HepG2 (cell line): ENCODE measurements at regions not wholly inside any gene's neighbourhood (a gene's known extent, or its start where the extent isn't known, plus 50 kb on each side); places are given as distances from the start of the nearest gene placed in this dataset.

Experiments used
- DPF2 ChIP-seq: sonication (generic); formaldehyde crosslinking; IDR thresholded peaks from 2 replicates; pipeline ENCODE4 v1.4.0; 2020; ENCODE audit warnings: mild to moderate bottlenecking, low read depth, missing genetic modification reagents, borderline replicate concordance
- FOXC1 ChIP-seq: sonication (generic); formaldehyde crosslinking; IDR thresholded peaks from 2 replicates; pipeline ENCODE4 v1.8.0; 2022; ENCODE audit warnings: mild to moderate bottlenecking, missing genetic modification reagents, borderline replicate concordance
- SATB2 ChIP-seq: sonication (generic); formaldehyde crosslinking; IDR thresholded peaks from 2 replicates; pipeline ENCODE4 v1.5.0; 2020; ENCODE audit warnings: missing genetic modification reagents
- ZNF121 ChIP-seq: sonication (generic); formaldehyde crosslinking; IDR thresholded peaks from 2 replicates; pipeline ENCODE4 v1.5.0; 2020; ENCODE audit warnings: mild to moderate bottlenecking, missing genetic modification reagents
- ZNF337 ChIP-seq: sonication (generic); formaldehyde crosslinking; IDR thresholded peaks from 2 replicates; pipeline ENCODE4 v1.5.1; 2020; ENCODE audit warnings: missing genetic modification reagents, low read depth, mild to moderate bottlenecking, borderline replicate concordance
- TF ChIP-seq, protein P1 (sequence below): IDR thresholded peaks from 2 replicates; pipeline ENCODE4 v1.4.0; 2020; ENCODE audit warnings: mild to moderate bottlenecking, missing genetic modification reagents
- TF ChIP-seq, protein P2 (sequence below): sonication (generic); formaldehyde crosslinking; IDR thresholded peaks from 2 replicates; pipeline ENCODE4 v1.5.0; 2020; ENCODE audit warnings: mild to moderate bottlenecking, missing genetic modification reagents
- TF ChIP-seq, protein P3 (sequence below): sonication (generic); formaldehyde crosslinking; IDR thresholded peaks from 2 replicates; pipeline ENCODE4 v1.4.0; 2020; ENCODE audit warnings: missing genetic modification reagents
- TF ChIP-seq, protein P4 (sequence below): sonication (generic); formaldehyde crosslinking; IDR thresholded peaks from 2 replicates; pipeline ENCODE4 v1.4.0; 2020; ENCODE audit warnings: missing genetic modification reagents
- TF ChIP-seq, protein P5 (sequence below): sonication (generic); IDR thresholded peaks from 2 replicates; pipeline ENCODE4 v1.6.1; 2016; ENCODE audit warnings: low read depth, borderline replicate concordance
- TF ChIP-seq, protein P6 (sequence below): IDR thresholded peaks from 2 replicates; pipeline ENCODE4 v1.6.1; 2018; ENCODE audit warnings: missing genetic modification reagents, mild to moderate bottlenecking, missing compliant biosample characterization
- TF ChIP-seq, protein P7 (sequence below), 2 experiments: sonication (generic) in 1 of 2; formaldehyde crosslinking in 1 of 2; IDR thresholded peaks; 2 replicates each; pipeline versions ENCODE4 v1.4.0 to v1.6.1; 2018 to 2020; ENCODE audit warnings: missing genetic modification reagents in 2 of 2, borderline replicate concordance in 1 of 2, low read depth in 1 of 2, mild to moderate bottlenecking in 1 of 2, missing biosample characterization in 1 of 2

DNA sequence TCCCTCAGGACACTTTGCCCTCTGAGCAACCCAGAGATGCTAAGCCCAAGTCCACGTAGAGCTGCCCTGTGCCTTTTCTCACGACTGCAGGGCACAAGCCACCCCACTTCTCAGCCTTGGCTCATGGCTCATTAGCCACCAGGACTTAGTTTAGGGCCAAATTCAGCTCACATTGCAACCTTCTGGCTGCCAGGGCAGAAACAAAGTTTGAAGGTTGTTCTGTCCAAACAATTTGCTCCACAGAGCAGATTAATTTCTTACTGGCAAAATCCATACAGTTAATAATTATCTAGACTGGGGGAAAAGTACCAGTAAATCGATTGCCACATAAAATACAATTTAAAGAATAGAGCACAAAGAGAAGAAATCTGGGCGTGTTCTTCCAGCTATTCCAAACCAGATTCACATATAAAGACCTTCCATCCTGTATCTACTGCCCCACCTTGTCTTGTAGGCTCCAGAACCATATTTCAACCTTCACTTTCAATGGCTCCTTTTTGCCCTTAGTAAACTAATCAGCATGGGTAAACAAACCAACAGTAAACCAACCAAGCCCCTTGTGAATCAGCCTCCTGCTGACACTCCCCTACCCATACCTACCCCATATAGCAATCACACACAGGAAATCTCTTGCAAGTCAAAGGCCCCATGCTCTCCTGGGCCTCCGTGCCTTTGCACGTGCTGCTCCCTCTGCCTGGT is 101.9 kb downstream of the QRSL1 start (continued):
- TF ChIP-seq, protein P1, sequence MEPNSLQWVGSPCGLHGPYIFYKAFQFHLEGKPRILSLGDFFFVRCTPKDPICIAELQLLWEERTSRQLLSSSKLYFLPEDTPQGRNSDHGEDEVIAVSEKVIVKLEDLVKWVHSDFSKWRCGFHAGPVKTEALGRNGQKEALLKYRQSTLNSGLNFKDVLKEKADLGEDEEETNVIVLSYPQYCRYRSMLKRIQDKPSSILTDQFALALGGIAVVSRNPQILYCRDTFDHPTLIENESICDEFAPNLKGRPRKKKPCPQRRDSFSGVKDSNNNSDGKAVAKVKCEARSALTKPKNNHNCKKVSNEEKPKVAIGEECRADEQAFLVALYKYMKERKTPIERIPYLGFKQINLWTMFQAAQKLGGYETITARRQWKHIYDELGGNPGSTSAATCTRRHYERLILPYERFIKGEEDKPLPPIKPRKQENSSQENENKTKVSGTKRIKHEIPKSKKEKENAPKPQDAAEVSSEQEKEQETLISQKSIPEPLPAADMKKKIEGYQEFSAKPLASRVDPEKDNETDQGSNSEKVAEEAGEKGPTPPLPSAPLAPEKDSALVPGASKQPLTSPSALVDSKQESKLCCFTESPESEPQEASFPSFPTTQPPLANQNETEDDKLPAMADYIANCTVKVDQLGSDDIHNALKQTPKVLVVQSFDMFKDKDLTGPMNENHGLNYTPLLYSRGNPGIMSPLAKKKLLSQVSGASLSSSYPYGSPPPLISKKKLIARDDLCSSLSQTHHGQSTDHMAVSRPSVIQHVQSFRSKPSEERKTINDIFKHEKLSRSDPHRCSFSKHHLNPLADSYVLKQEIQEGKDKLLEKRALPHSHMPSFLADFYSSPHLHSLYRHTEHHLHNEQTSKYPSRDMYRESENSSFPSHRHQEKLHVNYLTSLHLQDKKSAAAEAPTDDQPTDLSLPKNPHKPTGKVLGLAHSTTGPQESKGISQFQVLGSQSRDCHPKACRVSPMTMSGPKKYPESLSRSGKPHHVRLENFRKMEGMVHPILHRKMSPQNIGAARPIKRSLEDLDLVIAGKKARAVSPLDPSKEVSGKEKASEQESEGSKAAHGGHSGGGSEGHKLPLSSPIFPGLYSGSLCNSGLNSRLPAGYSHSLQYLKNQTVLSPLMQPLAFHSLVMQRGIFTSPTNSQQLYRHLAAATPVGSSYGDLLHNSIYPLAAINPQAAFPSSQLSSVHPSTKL (CRISPR knock-in tag), result peak; percentile 63
- TF ChIP-seq, protein P2, sequence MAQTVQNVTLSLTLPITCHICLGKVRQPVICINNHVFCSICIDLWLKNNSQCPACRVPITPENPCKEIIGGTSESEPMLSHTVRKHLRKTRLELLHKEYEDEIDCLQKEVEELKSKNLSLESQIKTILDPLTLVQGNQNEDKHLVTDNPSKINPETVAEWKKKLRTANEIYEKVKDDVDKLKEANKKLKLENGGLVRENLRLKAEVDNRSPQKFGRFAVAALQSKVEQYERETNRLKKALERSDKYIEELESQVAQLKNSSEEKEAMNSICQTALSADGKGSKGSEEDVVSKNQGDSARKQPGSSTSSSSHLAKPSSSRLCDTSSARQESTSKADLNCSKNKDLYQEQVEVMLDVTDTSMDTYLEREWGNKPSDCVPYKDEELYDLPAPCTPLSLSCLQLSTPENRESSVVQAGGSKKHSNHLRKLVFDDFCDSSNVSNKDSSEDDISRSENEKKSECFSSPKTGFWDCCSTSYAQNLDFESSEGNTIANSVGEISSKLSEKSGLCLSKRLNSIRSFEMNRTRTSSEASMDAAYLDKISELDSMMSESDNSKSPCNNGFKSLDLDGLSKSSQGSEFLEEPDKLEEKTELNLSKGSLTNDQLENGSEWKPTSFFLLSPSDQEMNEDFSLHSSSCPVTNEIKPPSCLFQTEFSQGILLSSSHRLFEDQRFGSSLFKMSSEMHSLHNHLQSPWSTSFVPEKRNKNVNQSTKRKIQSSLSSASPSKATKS (CRISPR knock-in tag), result peak; percentile 37; the same call in 1 of the 2 replicates
- TF ChIP-seq, protein P3, sequence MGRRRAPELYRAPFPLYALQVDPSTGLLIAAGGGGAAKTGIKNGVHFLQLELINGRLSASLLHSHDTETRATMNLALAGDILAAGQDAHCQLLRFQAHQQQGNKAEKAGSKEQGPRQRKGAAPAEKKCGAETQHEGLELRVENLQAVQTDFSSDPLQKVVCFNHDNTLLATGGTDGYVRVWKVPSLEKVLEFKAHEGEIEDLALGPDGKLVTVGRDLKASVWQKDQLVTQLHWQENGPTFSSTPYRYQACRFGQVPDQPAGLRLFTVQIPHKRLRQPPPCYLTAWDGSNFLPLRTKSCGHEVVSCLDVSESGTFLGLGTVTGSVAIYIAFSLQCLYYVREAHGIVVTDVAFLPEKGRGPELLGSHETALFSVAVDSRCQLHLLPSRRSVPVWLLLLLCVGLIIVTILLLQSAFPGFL (CRISPR knock-in tag), result no peak
- TF ChIP-seq, protein P4, sequence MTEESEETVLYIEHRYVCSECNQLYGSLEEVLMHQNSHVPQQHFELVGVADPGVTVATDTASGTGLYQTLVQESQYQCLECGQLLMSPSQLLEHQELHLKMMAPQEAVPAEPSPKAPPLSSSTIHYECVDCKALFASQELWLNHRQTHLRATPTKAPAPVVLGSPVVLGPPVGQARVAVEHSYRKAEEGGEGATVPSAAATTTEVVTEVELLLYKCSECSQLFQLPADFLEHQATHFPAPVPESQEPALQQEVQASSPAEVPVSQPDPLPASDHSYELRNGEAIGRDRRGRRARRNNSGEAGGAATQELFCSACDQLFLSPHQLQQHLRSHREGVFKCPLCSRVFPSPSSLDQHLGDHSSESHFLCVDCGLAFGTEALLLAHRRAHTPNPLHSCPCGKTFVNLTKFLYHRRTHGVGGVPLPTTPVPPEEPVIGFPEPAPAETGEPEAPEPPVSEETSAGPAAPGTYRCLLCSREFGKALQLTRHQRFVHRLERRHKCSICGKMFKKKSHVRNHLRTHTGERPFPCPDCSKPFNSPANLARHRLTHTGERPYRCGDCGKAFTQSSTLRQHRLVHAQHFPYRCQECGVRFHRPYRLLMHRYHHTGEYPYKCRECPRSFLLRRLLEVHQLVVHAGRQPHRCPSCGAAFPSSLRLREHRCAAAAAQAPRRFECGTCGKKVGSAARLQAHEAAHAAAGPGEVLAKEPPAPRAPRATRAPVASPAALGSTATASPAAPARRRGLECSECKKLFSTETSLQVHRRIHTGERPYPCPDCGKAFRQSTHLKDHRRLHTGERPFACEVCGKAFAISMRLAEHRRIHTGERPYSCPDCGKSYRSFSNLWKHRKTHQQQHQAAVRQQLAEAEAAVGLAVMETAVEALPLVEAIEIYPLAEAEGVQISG (CRISPR knock-in tag), result peak; percentile 49; the same call in 1 of the 2 replicates
- 0 out of 2 replicates have a peak, but pooled peaks have one; percentile 5 for TF ChIP-seq ZNF121
- 0 out of 2 replicates have a peak, but pooled peaks have one; percentile 25 for TF ChIP-seq SATB2 (CRISPR knock-in tag)
- TF ChIP-seq, protein P5, sequence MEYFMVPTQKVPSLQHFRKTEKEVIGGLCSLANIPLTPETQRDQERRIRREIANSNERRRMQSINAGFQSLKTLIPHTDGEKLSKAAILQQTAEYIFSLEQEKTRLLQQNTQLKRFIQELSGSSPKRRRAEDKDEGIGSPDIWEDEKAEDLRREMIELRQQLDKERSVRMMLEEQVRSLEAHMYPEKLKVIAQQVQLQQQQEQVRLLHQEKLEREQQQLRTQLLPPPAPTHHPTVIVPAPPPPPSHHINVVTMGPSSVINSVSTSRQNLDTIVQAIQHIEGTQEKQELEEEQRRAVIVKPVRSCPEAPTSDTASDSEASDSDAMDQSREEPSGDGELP, result no peak
- peak; percentile 38; the same call in 1 of the 2 replicates for TF ChIP-seq DPF2 (CRISPR knock-in tag)
- TF ChIP-seq, protein P6, sequence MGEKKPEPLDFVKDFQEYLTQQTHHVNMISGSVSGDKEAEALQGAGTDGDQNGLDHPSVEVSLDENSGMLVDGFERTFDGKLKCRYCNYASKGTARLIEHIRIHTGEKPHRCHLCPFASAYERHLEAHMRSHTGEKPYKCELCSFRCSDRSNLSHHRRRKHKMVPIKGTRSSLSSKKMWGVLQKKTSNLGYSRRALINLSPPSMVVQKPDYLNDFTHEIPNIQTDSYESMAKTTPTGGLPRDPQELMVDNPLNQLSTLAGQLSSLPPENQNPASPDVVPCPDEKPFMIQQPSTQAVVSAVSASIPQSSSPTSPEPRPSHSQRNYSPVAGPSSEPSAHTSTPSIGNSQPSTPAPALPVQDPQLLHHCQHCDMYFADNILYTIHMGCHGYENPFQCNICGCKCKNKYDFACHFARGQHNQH (CRISPR knock-in tag), result peak; percentile 37
- TF ChIP-seq ZNF337 (CRISPR knock-in tag), result peak; percentile 48; the same call in 1 of the 2 replicates
- peak; percentile 86; the same call in 1 of the 2 replicates for TF ChIP-seq FOXC1
- TF ChIP-seq, protein P7, sequence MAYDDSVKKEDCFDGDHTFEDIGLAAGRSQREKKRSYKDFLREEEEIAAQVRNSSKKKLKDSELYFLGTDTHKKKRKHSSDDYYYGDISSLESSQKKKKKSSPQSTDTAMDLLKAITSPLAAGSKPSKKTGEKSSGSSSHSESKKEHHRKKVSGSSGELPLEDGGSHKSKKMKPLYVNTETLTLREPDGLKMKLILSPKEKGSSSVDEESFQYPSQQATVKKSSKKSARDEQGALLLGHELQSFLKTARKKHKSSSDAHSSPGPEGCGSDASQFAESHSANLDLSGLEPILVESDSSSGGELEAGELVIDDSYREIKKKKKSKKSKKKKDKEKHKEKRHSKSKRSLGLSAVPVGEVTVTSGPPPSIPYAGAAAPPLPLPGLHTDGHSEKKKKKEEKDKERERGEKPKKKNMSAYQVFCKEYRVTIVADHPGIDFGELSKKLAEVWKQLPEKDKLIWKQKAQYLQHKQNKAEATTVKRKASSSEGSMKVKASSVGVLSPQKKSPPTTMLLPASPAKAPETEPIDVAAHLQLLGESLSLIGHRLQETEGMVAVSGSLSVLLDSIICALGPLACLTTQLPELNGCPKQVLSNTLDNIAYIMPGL (CRISPR knock-in tag; IDR thresholded peaks at IDR 0.05; ENCODE audit: borderline replicate concordance in 1 of 2, low read depth in 1 of 2), result 0 out of 4 replicates have a peak, but pooled peaks of 1 of the 2 experiments have one; percentile 19
